ENCODE measurements at regions not wholly inside any gene's neighbourhood (a gene's known extent, or its start where the extent isn't known, plus 50 kb on each side); places are given as distances from the start of the nearest gene placed in this dataset.
"Not testable (repeated sequence)": the region's sequence is repeated elsewhere in the genome, so short reads cannot be mapped to it uniquely, and the experiment has no call there.

- no peak for DNase-seq
Measured at GRCh38 chr9:22838266-22838665, 391.6 kb downstream of the DMRTA1 start.

- DNase-seq, result no peak
Measured at GRCh38 chr9:22840641-22841040, 394.0 kb downstream of the DMRTA1 start.

- not testable (repeated sequence) for DNase-seq
Measured at GRCh38 chr9:22845243-22845642, 398.6 kb downstream of the DMRTA1 start.

GRCh38 chr9:22855980-22856379, 409.4 kb downstream of the DMRTA1 start:
- DNase-seq, result no peak

- no peak for DNase-seq
Measured at GRCh38 chr9:22857316-22857715, 410.7 kb downstream of the DMRTA1 start.

- no peak for DNase-seq
Measured at GRCh38 chr9:22863106-22863505, 416.5 kb downstream of the DMRTA1 start.

GRCh38 chr9:22863736-22864135, 417.1 kb downstream of the DMRTA1 start:
- no peak for DNase-seq

GRCh38 chr9:22893196-22893843, 446.7 kb downstream of the DMRTA1 start:
- DNase-seq, result no peak

- DNase-seq, result no peak
Measured at GRCh38 chr9:22898591-22898990, 452.0 kb downstream of the DMRTA1 start.

- no peak for DNase-seq
Measured at GRCh38 chr9:22911632-22912031, 465.0 kb downstream of the DMRTA1 start.

- no peak for DNase-seq
Measured at GRCh38 chr9:22913026-22913425, 466.4 kb downstream of the DMRTA1 start.

- no peak for DNase-seq
Measured at GRCh38 chr9:22913518-22913917, 466.9 kb downstream of the DMRTA1 start.

- no peak for DNase-seq
Measured at GRCh38 chr9:22916148-22916547, 469.5 kb downstream of the DMRTA1 start.

- DNase-seq, result no peak
Measured at GRCh38 chr9:22919423-22919822, 472.8 kb downstream of the DMRTA1 start.

- DNase-seq, result no peak
Measured at GRCh38 chr9:22921742-22922141, 475.1 kb downstream of the DMRTA1 start.

GRCh38 chr9:22922222-22922621, 475.6 kb downstream of the DMRTA1 start:
- DNase-seq, result no peak

- no peak for DNase-seq
Measured at GRCh38 chr9:22954550-22954949, 507.9 kb downstream of the DMRTA1 start.

- DNase-seq, result no peak
Measured at GRCh38 chr9:22954964-22955363, 508.3 kb downstream of the DMRTA1 start.

- DNase-seq, result no peak
Measured at GRCh38 chr9:22969350-22969979, 522.8 kb downstream of the DMRTA1 start.

GRCh38 chr9:22970434-22970975, 523.9 kb downstream of the DMRTA1 start:
- DNase-seq, result no peak

- no peak for DNase-seq
Measured at GRCh38 chr9:22975951-22976350, 529.3 kb downstream of the DMRTA1 start.

- DNase-seq, result no peak
Measured at GRCh38 chr9:22976454-22976853, 529.8 kb downstream of the DMRTA1 start.

- not testable (repeated sequence) for DNase-seq
Measured at GRCh38 chr9:22980429-22980828, 533.8 kb downstream of the DMRTA1 start.

Measured in nucleus accumbens (tissue), 56 donors.